GM23338 (cell line): ENCODE measurements at regions not wholly inside any gene's neighbourhood (a gene's known extent, or its start where the extent isn't known, plus 50 kb on each side); places are given as distances from the start of the nearest gene placed in this dataset.

Source experiments
- ATAC-seq: fragments of 200-7000 bp; cut with Tn5 transposase; 3 replicates; pipeline ENCODE4 v1.9.1; 2020
- DNase-seq: peaks from one replicate; pipeline ENCODE4 v3.0.0-alpha.2; 2015; ENCODE audit warnings: low spot score
- H2AFZ ChIP-seq: fragments of 200-600 bp; sonication (generic); 2 replicates; pipeline ENCODE4 v1.8.0; 2016; ENCODE audit warnings: antibody characterized with exemption, mild to moderate bottlenecking, moderate library complexity
- H3F3A ChIP-seq: fragments of 200-600 bp; sonication (generic); replicated peaks from 2 replicates; pipeline ENCODE4 v1.8.0; 2017; ENCODE audit warnings: antibody characterized with exemption, mixed run types, low read depth
- H3K27ac ChIP-seq: fragments of 200-600 bp; sonication (generic); 2 replicates; pipeline ENCODE4 v1.6.1; 2016; ENCODE audit warnings: low read depth
- H3K27me3 ChIP-seq: fragments of 200-600 bp; sonication (generic); 2 replicates; pipeline ENCODE4 v1.8.0; 2016; ENCODE audit warnings: mild to moderate bottlenecking, mixed run types, moderate library complexity; ENCODE audit not compliant: insufficient read depth
- H3K36me3 ChIP-seq: fragments of 200-600 bp; sonication (generic); 2 replicates; pipeline ENCODE4 v1.8.0; 2016; ENCODE audit warnings: mild to moderate bottlenecking; ENCODE audit not compliant: insufficient read depth
- H3K4me1 ChIP-seq: fragments of 200-600 bp; sonication (generic); 2 replicates; pipeline ENCODE4 v1.8.0; 2016; ENCODE audit warnings: mild to moderate bottlenecking, moderate library complexity; ENCODE audit not compliant: insufficient read depth
- H3K4me2 ChIP-seq: fragments of 200-600 bp; sonication (generic); 2 replicates; pipeline ENCODE4 v1.7.1; 2017; ENCODE audit warnings: mixed run types
- H3K4me3 ChIP-seq: fragments of 200-600 bp; sonication (generic); 2 replicates; pipeline ENCODE4 v1.6.1; 2016; ENCODE audit warnings: mixed run types
- H3K79me2 ChIP-seq: fragments of 200-600 bp; sonication (generic); replicated peaks from 2 replicates; pipeline ENCODE4 v1.8.0; 2017; ENCODE audit warnings: mild to moderate bottlenecking; ENCODE audit not compliant: insufficient read depth
- H3K9me2 ChIP-seq: fragments of 200-600 bp; sonication (generic); 2 replicates; pipeline ENCODE4 v1.8.0; 2017; ENCODE audit not compliant: insufficient read depth
- H4K20me1 ChIP-seq: fragments of 200-600 bp; sonication (generic); replicated peaks from 2 replicates; pipeline ENCODE4 v1.8.0; 2017; ENCODE audit warnings: mild to moderate bottlenecking; ENCODE audit not compliant: insufficient read depth
- H3K27ac Mint-ChIP-seq: 2 replicates; pipeline ENCODE4 v1.8.0; 2020; ENCODE audit warnings: inconsistent platforms, mild to moderate bottlenecking, moderate library complexity, mixed read lengths
- H3K27me3 Mint-ChIP-seq: 3 replicates; pipeline ENCODE4 v1.8.0; 2022; ENCODE audit warnings: low read depth, mild to moderate bottlenecking, moderate library complexity, mixed read lengths, inconsistent platforms; ENCODE audit not compliant: insufficient read depth, poor library complexity
- H3K36me3 Mint-ChIP-seq: 3 replicates; pipeline ENCODE4 v1.8.0; 2021; ENCODE audit warnings: low read depth, mild to moderate bottlenecking, inconsistent platforms, moderate library complexity, mixed read lengths
- H3K4me1 Mint-ChIP-seq: 3 replicates; pipeline ENCODE4 v1.8.0; 2020; ENCODE audit warnings: mild to moderate bottlenecking, inconsistent platforms, mixed read lengths
- H3K4me3 Mint-ChIP-seq: 3 replicates; pipeline ENCODE4 v1.8.0; 2021; ENCODE audit warnings: moderate library complexity, mild to moderate bottlenecking, inconsistent platforms, mixed read lengths
- H3K9me3 Mint-ChIP-seq: 3 replicates; pipeline ENCODE4 v1.8.0; 2020; ENCODE audit warnings: moderate library complexity, mild to moderate bottlenecking, inconsistent platforms, mixed read lengths
- POLR2AphosphoS5 ChIP-seq: IDR thresholded peaks from 2 replicates; pipeline ENCODE4 v1.6.1; 2016; ENCODE audit warnings: antibody characterized with exemption, low read depth
- TF ChIP-seq, protein P1 (sequence below): fragments of 250-450 bp; sonication (Bioruptor Pico); IDR thresholded peaks from 2 replicates; pipeline ENCODE4 v1.5.0; 2020; ENCODE audit warnings: mild to moderate bottlenecking, moderate library complexity
- TF ChIP-seq, protein P2 (sequence below): IDR thresholded peaks from 2 replicates; pipeline ENCODE4 v1.6.1; 2016; ENCODE audit warnings: antibody characterized with exemption

DNA sequence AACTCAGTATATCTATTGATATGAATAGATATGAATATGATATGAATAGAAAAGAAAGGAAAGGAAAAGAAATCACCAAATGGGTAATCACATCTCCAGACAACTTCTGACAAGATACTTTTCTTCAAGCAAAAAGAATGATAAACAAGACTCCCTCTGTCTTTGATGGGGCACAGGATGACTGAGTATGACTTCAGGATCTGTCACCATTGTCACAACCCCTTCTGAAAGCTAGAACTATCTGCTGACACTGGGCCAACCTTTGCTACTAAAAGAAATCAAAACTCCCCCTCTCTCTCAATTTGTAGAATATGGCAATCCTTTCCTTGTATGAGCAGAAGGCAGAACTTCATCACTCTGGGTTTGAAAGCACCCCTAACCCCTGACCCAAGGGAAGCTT lies 267.2 kb upstream of the RASGEF1B start (continued):
- TF ChIP-seq, protein P1, sequence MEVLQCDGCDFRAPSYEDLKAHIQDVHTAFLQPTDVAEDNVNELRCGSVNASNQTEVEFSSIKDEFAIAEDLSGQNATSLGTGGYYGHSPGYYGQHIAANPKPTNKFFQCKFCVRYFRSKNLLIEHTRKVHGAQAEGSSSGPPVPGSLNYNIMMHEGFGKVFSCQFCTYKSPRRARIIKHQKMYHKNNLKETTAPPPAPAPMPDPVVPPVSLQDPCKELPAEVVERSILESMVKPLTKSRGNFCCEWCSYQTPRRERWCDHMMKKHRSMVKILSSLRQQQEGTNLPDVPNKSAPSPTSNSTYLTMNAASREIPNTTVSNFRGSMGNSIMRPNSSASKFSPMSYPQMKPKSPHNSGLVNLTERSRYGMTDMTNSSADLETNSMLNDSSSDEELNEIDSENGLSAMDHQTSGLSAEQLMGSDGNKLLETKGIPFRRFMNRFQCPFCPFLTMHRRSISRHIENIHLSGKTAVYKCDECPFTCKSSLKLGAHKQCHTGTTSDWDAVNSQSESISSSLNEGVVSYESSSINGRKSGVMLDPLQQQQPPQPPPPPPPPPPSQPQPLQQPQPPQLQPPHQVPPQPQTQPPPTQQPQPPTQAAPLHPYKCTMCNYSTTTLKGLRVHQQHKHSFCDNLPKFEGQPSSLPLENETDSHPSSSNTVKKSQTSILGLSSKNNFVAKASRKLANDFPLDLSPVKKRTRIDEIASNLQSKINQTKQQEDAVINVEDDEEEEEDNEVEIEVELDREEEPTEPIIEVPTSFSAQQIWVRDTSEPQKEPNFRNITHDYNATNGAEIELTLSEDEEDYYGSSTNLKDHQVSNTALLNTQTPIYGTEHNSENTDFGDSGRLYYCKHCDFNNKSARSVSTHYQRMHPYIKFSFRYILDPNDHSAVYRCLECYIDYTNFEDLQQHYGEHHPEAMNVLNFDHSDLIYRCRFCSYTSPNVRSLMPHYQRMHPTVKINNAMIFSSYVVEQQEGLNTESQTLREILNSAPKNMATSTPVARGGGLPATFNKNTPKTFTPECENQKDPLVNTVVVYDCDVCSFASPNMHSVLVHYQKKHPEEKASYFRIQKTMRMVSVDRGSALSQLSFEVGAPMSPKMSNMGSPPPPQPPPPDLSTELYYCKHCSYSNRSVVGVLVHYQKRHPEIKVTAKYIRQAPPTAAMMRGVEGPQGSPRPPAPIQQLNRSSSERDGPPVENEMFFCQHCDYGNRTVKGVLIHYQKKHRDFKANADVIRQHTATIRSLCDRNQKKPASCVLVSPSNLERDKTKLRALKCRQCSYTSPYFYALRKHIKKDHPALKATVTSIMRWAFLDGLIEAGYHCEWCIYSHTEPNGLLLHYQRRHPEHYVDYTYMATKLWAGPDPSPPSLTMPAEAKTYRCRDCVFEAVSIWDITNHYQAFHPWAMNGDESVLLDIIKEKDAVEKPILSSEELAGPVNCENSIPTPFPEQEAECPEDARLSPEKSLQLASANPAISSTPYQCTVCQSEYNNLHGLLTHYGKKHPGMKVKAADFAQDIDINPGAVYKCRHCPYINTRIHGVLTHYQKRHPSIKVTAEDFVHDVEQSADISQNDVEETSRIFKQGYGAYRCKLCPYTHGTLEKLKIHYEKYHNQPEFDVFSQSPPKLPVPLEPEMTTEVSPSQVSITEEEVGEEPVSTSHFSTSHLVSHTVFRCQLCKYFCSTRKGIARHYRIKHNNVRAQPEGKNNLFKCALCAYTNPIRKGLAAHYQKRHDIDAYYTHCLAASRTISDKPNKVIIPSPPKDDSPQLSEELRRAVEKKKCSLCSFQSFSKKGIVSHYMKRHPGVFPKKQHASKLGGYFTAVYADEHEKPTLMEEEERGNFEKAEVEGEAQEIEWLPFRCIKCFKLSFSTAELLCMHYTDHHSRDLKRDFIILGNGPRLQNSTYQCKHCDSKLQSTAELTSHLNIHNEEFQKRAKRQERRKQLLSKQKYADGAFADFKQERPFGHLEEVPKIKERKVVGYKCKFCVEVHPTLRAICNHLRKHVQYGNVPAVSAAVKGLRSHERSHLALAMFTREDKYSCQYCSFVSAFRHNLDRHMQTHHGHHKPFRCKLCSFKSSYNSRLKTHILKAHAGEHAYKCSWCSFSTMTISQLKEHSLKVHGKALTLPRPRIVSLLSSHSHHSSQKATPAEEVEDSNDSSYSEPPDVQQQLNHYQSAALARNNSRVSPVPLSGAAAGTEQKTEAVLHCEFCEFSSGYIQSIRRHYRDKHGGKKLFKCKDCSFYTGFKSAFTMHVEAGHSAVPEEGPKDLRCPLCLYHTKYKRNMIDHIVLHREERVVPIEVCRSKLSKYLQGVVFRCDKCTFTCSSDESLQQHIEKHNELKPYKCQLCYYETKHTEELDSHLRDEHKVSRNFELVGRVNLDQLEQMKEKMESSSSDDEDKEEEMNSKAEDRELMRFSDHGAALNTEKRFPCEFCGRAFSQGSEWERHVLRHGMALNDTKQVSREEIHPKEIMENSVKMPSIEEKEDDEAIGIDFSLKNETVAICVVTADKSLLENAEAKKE (CRISPR knock-in tag) = no peak

DNA sequence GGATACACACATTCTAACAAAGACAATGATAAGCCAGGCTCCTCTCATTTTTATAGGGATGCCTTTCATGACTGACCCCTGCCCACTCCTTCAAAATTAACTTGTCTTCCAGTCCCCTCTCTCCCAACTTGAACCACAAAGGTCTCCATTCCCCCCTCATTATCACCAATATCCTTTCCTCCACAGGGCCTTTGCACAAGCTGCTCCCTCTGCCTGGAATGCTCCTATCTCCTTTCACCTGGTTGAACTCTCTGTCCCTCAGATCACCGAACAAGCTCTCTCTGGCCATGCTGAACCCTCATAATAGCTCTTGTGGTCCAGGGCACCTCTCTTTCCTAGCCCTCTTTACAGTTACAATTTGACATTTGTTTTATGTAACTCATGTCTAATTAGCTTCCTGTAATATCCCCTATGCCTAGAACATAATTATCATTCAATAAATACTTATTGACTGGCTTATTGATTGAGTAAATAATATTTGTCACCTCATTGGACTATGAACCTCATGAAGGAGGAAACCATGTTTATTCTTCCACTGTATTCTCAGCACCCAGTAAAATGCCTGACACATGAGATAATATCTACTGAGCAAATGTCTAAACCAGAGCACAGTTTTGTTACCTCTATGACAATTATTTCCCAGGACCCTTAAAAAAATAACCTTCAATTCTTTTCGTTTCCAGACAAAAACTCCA lies 266.3 kb upstream of the RASGEF1B start:
- no peak for ATAC-seq
- Mint-ChIP-seq H3K4me3 (no peak overlapping the region), H3K27ac (no peak overlapping the region), H3K9me3 (no peaks in the 10 kb centered on the region), H3K27me3 (peaks cover 2% of the 10 kb centered on the region), H3K36me3 (no peaks in the 10 kb centered on the region), H3K4me1 (peaks cover 7% of the 10 kb centered on the region; the same call in 2 of the 3 replicates)
- H3K4me1 ChIP-seq = no peaks in the 10 kb centered on the region
- H3K27me3 ChIP-seq = no peaks in the 10 kb centered on the region
- H3F3A ChIP-seq = no peaks in the 10 kb centered on the region
- no peak overlapping the region for H2AFZ ChIP-seq
- H3K36me3 ChIP-seq = no peaks in the 10 kb centered on the region
- H3K9me2 ChIP-seq = no peaks in the 10 kb centered on the region
- no peak overlapping the region for H3K4me3 ChIP-seq
- DNase-seq = no peak
- no peaks in the 10 kb centered on the region for H3K79me2 ChIP-seq
- H3K4me2 ChIP-seq = no peak overlapping the region
- no peak overlapping the region for H3K27ac ChIP-seq
- H4K20me1 ChIP-seq = no peaks in the 10 kb centered on the region
- TF ChIP-seq, protein P2, sequence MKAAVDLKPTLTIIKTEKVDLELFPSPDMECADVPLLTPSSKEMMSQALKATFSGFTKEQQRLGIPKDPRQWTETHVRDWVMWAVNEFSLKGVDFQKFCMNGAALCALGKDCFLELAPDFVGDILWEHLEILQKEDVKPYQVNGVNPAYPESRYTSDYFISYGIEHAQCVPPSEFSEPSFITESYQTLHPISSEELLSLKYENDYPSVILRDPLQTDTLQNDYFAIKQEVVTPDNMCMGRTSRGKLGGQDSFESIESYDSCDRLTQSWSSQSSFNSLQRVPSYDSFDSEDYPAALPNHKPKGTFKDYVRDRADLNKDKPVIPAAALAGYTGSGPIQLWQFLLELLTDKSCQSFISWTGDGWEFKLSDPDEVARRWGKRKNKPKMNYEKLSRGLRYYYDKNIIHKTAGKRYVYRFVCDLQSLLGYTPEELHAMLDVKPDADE = no peak
- TF ChIP-seq, protein P1 (CRISPR knock-in tag) = no peak
- no peak for TF ChIP-seq POLR2AphosphoS5
